NCI-H526 treated with DMSO at 0.1 percent for 48 hours (cell line): ENCODE measurements at regions not wholly inside any gene's neighbourhood (a gene's known extent, or its start where the extent isn't known, plus 50 kb on each side); places are given as distances from the start of the nearest gene placed in this dataset.

Experiments
- DNase-seq: peaks from one replicate; lab custom pipeline; 2025; lab: John Stamatoyannopoulos, UW

DNA sequence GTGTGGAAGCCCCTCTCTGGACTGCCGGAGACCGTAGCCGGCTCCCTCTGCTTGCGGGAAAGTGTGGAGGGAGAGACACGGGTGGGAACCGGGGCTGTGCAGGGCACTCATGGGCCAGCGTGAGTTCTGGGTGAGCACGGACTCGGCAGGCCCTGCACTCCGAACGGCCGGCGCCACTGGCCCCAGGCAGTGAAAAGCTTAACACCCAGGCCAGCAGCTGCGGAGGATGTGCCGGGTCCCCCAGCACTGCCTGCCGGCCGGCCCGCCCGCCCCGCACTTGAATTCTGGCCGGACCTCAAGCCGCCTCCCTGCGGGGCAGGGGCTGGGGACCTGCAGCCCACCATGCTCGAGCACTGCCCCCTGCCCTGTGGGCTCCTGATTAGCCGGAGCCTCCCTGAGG, 147.0 kb downstream of the FGF9 start:
- DNase-seq, result no peak

DNA sequence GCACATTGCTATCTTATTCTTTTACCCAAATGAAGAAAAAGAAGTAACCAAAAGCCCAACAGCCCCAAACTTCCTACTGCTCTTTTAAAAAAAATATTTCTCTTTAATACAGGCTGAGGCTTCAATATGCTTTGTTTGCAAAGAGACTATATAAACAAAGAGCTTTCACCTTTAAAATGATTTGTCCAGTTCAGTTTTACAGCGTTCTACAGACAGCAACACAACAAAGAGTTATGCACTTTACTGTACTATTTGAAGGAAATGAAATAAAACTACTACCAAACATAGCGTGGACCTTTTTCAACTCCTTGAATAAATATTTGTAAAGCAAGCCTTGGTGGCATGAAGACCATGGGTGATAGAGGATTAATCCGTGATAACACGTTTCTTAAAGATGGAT, 151.2 kb downstream of the FGF9 start:
- DNase-seq, result no peak

- DNase-seq, result no peak
Observed at GRCh38 chr13:21823416-21823815, 152.5 kb downstream of the FGF9 start.

- no peak for DNase-seq
Observed at GRCh38 chr13:21823949-21824348, 153.1 kb downstream of the FGF9 start.

DNA sequence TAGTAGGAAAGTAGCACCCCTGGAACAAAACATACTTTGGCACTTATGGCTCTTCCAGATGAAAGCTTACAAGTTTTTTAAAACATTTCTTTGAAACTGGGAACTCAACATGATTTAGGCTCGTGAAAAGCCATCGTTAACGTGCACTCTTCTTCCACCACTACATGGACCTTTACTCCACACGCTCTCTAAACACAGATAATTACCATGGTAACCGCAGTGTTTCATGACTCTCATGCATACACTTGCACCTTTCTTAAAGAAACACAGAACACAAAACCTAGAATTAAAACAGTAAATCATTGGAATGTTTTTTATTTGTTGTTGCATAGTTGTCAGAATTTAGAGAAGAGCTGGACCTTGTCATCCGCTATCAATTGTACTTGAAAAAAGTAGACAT, 154.3 kb downstream of the FGF9 start:
- DNase-seq, result no peak

DNA sequence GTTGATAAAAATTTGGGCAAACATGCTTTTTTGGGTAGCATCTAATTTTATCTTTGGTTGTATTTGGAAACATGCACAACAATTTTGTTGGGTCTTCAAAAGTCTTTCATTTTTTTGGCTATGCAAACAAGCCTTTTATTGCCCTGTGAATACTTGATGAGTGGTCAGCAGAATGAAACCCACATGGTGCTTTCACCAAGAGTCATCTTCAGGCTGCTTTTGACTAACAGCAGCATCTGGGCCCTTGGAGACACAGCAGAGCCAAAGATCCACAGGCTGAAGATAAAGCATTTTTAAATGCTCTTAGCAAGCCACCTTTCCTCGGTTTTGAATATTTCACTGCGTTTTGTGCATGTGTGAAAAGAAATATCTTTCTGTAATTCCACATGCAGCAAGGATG, 154.9 kb downstream of the FGF9 start:
- no peak for DNase-seq

DNA sequence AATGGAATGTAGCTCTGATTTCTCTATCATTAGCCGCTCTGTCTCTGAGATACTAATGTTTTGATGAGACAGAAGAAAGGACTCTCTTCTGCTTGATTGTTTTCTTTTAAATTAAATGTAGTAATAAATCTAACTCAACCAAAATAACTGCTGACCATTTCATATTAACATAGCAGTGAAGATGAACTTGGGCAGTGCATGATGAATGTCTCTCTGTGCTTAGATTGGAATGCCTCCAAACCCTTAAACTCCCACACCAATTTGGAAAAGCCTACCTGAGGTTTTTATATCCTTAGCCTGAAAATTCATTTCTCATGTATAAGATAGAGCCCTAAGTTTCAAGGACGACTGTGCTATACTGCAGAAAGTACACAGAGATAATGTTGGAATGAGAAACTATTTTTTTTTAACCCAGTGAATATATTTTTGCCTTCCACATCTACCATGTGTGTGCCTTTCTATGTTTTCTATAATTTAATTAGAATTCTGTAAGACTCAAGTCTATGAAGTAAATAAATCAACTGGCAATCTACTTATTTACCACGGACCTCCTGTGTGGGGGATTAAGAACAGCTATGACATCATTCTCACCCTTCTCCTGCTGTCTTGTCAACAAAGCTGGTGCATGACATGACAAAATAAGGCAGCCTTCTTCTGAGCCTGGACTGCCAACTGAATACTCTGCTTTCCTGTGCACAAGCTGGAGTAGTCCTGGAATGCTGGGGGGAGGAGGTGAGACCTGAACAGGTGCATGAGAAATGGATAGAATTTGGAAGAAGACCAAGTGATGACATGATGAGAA, 155.5 kb downstream of the FGF9 start:
- DNase-seq, result no peak

- DNase-seq, result no peak
Observed at GRCh38 chr13:21831654-21832324, 160.9 kb downstream of the FGF9 start.

DNA sequence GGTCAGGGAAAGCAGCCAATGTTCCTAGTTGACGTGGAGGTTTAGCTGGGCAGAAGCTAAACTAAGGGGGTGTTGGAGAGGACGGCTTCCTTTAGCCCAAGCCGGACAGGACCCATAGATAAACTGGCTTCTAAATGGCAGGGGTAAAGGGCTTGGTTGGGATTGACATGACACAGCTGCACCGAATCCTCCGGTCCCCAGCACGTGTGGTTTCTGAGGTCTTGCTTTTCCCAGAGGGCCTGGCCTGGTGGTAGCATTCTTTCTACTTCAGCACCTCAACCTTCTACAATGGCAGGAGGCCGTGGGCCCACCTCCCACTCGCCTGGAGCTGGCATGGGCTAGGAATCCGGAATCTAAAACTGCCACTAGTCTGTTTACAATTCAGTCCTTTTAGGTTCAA, 163.0 kb downstream of the FGF9 start:
- no peak for DNase-seq

- no peak for DNase-seq
Observed at GRCh38 chr13:21834521-21834920, 163.6 kb downstream of the FGF9 start.

DNA sequence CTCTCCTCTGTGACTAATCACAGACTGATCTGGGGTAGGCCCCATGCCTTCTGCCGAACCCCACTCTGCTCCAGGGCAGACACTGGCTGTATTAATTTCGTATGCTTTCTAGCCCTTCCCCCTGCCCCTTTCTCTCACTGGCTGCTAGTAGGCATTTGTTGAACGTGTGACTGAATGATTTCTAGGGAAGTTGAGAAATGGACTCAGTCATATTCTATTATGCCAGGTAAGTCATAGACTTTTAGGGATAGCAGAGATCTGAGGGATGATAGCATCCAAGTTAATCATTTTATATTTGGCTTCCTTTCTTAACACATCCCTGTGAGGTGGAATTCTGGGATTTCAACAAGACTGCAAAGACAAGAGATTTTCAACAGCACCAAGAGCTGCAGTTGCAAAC, 166.4 kb downstream of the FGF9 start:
- no peak for DNase-seq

DNA sequence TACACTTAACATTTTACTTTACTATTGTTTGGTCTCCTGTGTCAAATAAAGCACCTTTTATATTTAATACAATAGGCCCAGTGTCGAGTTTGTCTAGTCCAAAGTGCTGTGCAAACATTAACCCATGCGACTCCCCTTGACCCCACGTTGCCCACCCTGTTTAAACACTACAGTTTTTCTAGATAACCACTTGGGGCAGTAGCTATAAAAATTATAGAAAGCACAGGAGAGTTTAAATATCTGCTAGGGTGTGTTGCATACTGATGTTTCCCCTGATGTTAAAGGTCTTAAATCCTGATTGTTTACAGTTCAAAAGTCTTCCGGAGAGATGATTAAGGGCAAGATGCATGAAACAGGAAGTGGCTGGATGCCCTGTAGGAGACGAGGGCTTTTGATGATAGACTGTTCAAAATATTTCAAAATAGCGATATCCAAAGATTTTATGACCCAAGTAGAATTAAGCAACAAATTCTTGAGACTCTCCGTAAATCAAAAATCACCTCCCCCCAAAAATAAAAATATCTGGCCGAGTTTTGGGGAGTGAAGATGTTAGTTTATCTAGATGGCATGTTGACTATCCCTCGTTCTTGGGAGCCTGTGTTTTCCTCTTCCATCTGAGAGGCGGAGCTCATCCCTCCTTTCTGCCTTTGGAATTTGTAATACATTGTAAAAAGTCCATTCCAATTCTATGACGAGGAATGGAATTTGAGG, 167.1 kb downstream of the FGF9 start:
- DNase-seq, result no peak

GRCh38 chr13:21846605-21847004, 175.7 kb downstream of the FGF9 start:
- no peak for DNase-seq

DNA sequence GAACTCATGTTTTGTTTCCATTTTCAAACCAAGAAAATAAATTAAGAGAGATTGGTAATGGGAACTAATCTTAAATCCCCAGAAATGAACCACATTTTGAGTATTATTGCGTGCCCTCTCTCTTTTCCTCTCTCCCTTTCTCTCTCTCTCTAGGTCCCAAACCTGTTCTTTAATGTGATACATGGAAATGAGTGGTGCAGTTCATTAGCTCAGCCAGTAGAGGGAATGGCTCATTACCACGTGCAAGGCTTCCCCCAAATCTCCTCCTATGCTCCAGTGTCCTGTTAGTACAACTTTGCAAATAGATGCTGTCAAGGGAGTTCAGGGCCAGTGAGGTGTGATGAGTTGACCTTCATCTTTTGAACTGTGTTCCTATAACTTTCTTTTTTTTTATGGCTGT, 178.4 kb downstream of the FGF9 start:
- peak; percentile 40 for DNase-seq

DNA sequence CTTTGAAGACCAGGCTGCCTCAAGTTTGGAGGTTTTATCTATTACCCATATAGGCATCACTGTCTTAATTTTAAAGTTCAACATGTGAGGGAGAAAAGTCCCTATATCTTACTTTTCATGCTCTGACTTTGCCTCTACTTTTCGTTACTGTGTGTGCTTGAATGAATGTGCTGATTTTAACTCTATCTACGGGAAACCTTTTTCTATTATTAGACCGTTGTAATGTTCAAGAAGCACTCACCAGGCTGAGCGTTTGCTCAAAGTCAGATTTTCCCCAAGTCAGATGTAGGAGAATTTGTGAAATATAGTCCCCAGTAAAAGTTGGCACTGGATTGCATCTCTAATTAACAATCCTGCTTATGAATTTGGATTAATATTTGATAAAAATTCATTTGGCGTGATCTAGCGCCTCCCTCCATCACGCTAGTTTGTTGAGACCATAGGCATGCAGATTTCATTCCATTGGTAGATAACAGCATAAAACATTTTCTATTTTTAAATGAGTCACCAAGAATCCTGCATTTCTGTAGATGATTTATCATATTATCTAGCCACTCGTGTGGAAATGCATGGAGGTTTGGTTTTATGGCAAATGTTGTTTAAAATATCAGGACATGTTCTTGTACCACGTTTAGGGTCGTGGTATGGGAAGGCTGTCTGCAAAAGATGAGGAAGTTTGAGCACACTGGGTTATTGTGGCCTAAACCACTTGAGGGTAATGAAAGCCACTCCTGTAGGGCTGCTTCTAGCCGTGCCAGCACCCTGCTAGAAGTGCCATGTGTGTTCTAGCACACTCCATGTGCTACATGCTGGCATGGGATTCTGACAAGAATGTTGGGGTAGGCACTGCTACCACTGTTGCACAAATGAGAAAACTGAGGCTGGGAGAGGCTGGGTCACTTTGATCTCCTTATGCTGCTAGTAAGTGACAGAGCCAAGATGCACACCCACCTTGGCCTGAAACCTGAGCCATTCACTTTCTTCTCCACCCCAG, 179.4 kb downstream of the FGF9 start:
- DNase-seq, result no peak

DNA sequence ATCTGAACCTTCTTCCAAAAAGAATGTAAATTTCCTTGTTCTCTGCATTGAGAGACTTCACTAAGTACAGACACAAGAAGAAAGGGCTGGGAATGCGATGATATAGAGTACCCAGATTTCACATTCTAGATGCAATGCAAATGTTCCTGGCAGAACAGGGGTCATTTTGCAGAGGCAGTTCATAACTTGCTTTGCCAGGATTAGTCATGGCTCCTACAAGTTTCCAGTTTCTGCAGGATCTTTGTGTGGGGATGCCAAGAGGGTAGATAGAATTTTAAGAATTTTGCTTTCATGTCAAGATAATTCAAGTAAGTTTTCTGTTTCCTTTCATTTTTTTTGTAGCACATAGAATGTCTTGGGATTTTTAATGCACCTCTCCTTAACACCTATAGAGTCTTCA, 181.2 kb downstream of the FGF9 start:
- no peak for DNase-seq

DNA sequence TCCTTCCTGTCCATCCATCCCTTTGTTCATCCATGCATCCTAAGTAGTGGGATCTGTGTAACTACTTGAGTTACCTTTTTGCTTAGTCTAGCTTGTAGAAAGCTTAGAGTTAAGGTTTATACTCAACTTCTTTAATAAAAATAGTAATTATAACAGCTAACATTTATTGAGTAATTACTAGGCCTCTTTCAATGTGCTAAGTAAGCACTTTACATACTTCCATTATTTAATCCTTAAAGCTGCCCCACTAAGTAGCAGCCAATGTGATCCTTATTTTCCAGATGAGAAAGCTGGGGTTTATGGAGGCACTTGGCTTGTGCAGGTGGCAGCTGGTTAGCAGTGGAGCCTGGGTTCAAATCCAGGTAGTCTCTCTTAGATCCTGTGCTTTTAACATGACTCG, 182.9 kb downstream of the FGF9 start:
- no peak for DNase-seq

GRCh38 chr13:21868823-21869222, 197.9 kb downstream of the FGF9 start:
- no peak for DNase-seq

- no peak for DNase-seq
Observed at GRCh38 chr13:21871382-21871781, 200.5 kb downstream of the FGF9 start.

GRCh38 chr13:21871919-21872318, 201.0 kb downstream of the FGF9 start:
- no peak for DNase-seq

DNA sequence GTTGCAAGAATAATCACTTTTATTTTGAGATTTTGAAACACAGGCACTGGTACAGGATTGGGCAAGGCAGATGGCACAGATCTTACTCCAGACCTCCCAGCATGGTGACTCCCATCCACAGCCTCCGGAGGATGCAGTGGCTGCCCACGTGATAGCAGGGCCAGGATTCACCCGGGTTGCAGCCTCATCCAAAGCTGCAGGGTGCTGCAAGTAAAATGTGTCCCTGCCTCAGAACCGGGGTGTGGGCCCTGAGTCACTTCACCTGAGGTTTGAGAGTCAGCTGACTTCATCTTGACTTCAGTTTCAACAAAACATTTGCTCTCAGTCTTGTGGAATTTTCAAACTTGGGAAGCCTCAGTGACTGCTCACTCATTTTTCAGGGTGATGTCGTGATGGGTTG, 201.9 kb downstream of the FGF9 start:
- DNase-seq, result no peak

DNA sequence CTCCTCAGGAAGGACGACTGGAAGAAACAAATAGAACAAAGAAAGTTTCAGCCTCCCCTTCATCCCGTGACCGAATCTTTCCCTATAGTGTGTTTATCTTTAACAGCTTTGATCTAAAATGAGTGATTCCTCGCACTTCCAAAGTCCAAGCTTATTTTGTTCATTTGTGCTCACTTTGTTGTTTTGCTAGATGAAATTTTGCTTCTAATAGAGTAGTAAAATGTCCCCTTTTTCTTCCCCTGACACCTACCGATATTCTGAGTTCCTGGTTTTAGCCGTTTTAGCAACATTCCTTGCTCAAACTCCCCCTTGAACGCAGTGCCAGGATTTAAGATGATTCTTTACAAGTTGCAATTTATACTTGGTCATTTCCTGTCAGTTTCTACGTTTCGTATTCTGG, 204.2 kb downstream of the FGF9 start:
- DNase-seq, result no peak
